H9 (cell line): ENCODE measurements at regions not wholly inside any gene's neighbourhood (a gene's known extent, or its start where the extent isn't known, plus 50 kb on each side); places are given as distances from the start of the nearest gene placed in this dataset.

Experiments
- DNase-seq: peaks from one replicate; pipeline ENCODE4 v3.0.0-alpha.2; 2017
- H2AFZ ChIP-seq: one replicate; pipeline ENCODE4 v1.6.1; 2013; ENCODE audit warnings: mild to moderate bottlenecking, low read length, control low read depth, moderate library complexity
- H2AK5ac ChIP-seq: 2 replicates; pipeline ENCODE4 v1.6.1; 2013; ENCODE audit warnings: low read length, control low read depth, mixed read lengths; ENCODE audit not compliant: insufficient read length
- H2BK120ac ChIP-seq: one replicate; pipeline ENCODE4 v1.6.1; 2013; ENCODE audit warnings: low read depth, mild to moderate bottlenecking, low read length, control low read depth, inconsistent platforms; ENCODE audit not compliant: poor library complexity, severe bottlenecking
- H2BK12ac ChIP-seq: 2 replicates; pipeline ENCODE4 v1.6.1; 2013; ENCODE audit warnings: low read length, control low read depth, mixed read lengths, low read depth; ENCODE audit not compliant: insufficient read length
- H2BK15ac ChIP-seq: 2 replicates; pipeline ENCODE4 v1.6.1; 2013; ENCODE audit warnings: low read depth, low read length, control low read depth
- H2BK20ac ChIP-seq: one replicate; pipeline ENCODE4 v1.6.1; 2013; ENCODE audit warnings: low read depth, mild to moderate bottlenecking, low read length, control low read depth, inconsistent platforms; ENCODE audit not compliant: poor library complexity, severe bottlenecking
- H2BK5ac ChIP-seq: 2 replicates; pipeline ENCODE4 v1.6.1; 2013; ENCODE audit warnings: low read length, control low read depth, mixed read lengths; ENCODE audit not compliant: insufficient read length
- H3K14ac ChIP-seq: 2 replicates; pipeline ENCODE4 v1.6.1; 2013; ENCODE audit warnings: low read length, control low read depth; ENCODE audit not compliant: insufficient read depth
- H3K18ac ChIP-seq: 2 replicates; pipeline ENCODE4 v1.6.1; 2013; ENCODE audit warnings: low read depth, mild to moderate bottlenecking, mixed read lengths, low read length, control low read depth; ENCODE audit not compliant: insufficient read length
- H3K23ac ChIP-seq: 2 replicates; pipeline ENCODE4 v1.6.1; 2013; ENCODE audit warnings: low read length, control low read depth, mixed read lengths, low read depth; ENCODE audit not compliant: insufficient read length
- H3K23me2 ChIP-seq: 2 replicates; pipeline ENCODE4 v1.6.1; 2013; ENCODE audit warnings: low read depth, mild to moderate bottlenecking, mixed read lengths, low read length, control low read depth; ENCODE audit not compliant: insufficient read length, poor library complexity, severe bottlenecking
- H3K27ac ChIP-seq: 2 replicates; pipeline ENCODE4 v1.5.1; 2013; ENCODE audit warnings: low read length, control low read depth, mixed read lengths, low read depth; ENCODE audit not compliant: insufficient read length
- H3K27me3 ChIP-seq: 2 replicates; pipeline ENCODE4 v1.6.1; 2013; ENCODE audit warnings: low read length, control low read depth, inconsistent platforms; ENCODE audit not compliant: insufficient read depth
- H3K4ac ChIP-seq: 2 replicates; pipeline ENCODE4 v1.6.1; 2013; ENCODE audit warnings: low read depth, mild to moderate bottlenecking, control low read depth, inconsistent platforms, low read length, moderate library complexity
- H3K4me1 ChIP-seq: 2 replicates; pipeline ENCODE4 v1.6.1; 2013; ENCODE audit warnings: low read length, control low read depth, inconsistent platforms; ENCODE audit not compliant: insufficient read depth
- H3K4me2 ChIP-seq: 2 replicates; pipeline ENCODE4 v1.6.1; 2013; ENCODE audit warnings: low read length, control low read depth, mixed read lengths; ENCODE audit not compliant: insufficient read length, insufficient read depth
- H3K56ac ChIP-seq: 2 replicates; pipeline ENCODE4 v1.6.1; 2013; ENCODE audit warnings: low read depth, mild to moderate bottlenecking, mixed read lengths, low read length, control low read depth; ENCODE audit not compliant: insufficient read length
- H3K79me1 ChIP-seq: 2 replicates; pipeline ENCODE4 v1.6.1; 2013; ENCODE audit warnings: low read depth, mild to moderate bottlenecking, moderate library complexity, low read length, control low read depth, inconsistent platforms; ENCODE audit not compliant: insufficient read depth, poor library complexity, severe bottlenecking
- H3K79me2 ChIP-seq: 2 replicates; pipeline ENCODE4 v1.6.1; 2013; ENCODE audit warnings: low read length, control low read depth, inconsistent platforms; ENCODE audit not compliant: insufficient read depth
- H3K9ac ChIP-seq: 2 replicates; pipeline ENCODE4 v1.6.1; 2013; ENCODE audit warnings: low read length, control low read depth, mixed read lengths; ENCODE audit not compliant: insufficient read length; ENCODE audit errors: extremely low read depth
- H3K9me3 ChIP-seq: one replicate; pipeline ENCODE4 v1.6.1; 2013; ENCODE audit warnings: low read depth, low read length, inconsistent platforms; ENCODE audit not compliant: control insufficient read depth
- H3T11ph ChIP-seq: one replicate; pipeline ENCODE4 v1.6.1; 2013; ENCODE audit warnings: mild to moderate bottlenecking, low read length, control low read depth, inconsistent platforms
- H4K20me1 ChIP-seq: one replicate; pipeline ENCODE4 v1.6.1; 2013; ENCODE audit not compliant: control insufficient read depth, insufficient read length, insufficient read depth
- H4K5ac ChIP-seq: 2 replicates; pipeline ENCODE4 v1.6.1; 2013; ENCODE audit warnings: low read depth, mild to moderate bottlenecking, mixed read lengths, low read length, control low read depth; ENCODE audit not compliant: insufficient read length
- H4K8ac ChIP-seq: replicated peaks from 2 replicates; pipeline ENCODE4 v1.6.1; 2013; ENCODE audit warnings: low read length, control low read depth, mixed read lengths, low read depth; ENCODE audit not compliant: insufficient read length
- H4K91ac ChIP-seq: 2 replicates; pipeline ENCODE4 v1.6.1; 2013; ENCODE audit warnings: low read depth, mild to moderate bottlenecking, moderate library complexity, mixed read lengths, low read length, control low read depth; ENCODE audit not compliant: insufficient read length
- H3K27ac Mint-ChIP-seq, 3 experiments: 2 replicates in 2 of 3; 3 replicates in 1 of 3; pipeline ENCODE4 v1.8.0; 2020 to 2021; ENCODE audit warnings: mixed read lengths in 3 of 3, mild to moderate bottlenecking in 1 of 3, moderate library complexity in 1 of 3
- H3K27me3 Mint-ChIP-seq: 2 replicates; pipeline ENCODE4 v1.8.0; 2021; ENCODE audit warnings: low read depth, mild to moderate bottlenecking, moderate library complexity, mixed read lengths
- H3K36me3 Mint-ChIP-seq, 3 experiments: 2 replicates in 2 of 3; 3 replicates in 1 of 3; pipeline ENCODE4 v1.8.0; 2020 to 2021; ENCODE audit warnings: low read depth in 3 of 3, mixed read lengths in 3 of 3; ENCODE audit not compliant: insufficient read depth in 1 of 3
- H3K4me1 Mint-ChIP-seq, 2 experiments: 2 replicates each; pipeline ENCODE4 v1.8.0; 2020; ENCODE audit warnings: mixed read lengths in 2 of 2
- H3K4me3 Mint-ChIP-seq, 2 experiments: 2 replicates in 1 of 2; 3 replicates in 1 of 2; pipeline ENCODE4 v1.8.0; 2020 to 2021; ENCODE audit warnings: mild to moderate bottlenecking in 2 of 2, mixed read lengths in 2 of 2, moderate library complexity in 1 of 2
- H3K9me3 Mint-ChIP-seq, 2 experiments: 2 replicates in 1 of 2; 3 replicates in 1 of 2; pipeline ENCODE4 v1.8.0; 2020; ENCODE audit warnings: mild to moderate bottlenecking in 2 of 2, mixed read lengths in 2 of 2, moderate library complexity in 1 of 2
- WGBS: extraction: QIAGEN DNeasy Blood & Tissue Kit; methylation state at CpG from one replicate; pipeline ENCODE4 v1.1.7; 2013; ENCODE audit warnings: missing lambda C conversion rate, low lambda C conversion rate, mixed read lengths; ENCODE audit not compliant: insufficient read length; ENCODE audit errors: extremely low coverage; 5-methylcytosine and 5-hydroxymethylcytosine counted together
- TF ChIP-seq, protein P1 (sequence below): fragments of 200-600 bp; sonication (generic); conservative IDR thresholded peaks from 3 replicates; pipeline ENCODE4 v1.8.0; 2021; ENCODE audit warnings: antibody characterized with exemption, mild to moderate bottlenecking

DNA sequence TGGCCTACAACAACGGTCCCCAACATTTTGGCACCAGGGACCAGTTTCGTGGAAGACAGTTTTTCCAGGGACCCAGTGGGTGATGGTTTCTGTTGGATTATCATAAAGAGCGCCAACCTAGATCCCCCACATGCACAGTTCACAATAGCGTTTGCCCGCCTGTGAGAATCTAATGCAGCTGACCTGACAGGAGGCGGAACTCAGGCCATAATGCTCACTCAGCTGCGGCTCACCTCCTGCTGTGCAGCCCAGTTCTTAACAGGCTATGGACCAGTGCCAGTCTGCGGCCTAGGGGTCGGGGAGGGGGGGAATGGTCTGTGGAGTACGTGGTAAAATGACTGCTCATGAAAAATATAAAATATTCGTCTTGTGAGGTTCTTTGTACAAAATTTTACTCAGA lies 518.5 kb upstream of the CADM2 start:
- Histone ChIP-seq H4K20me1 (no peaks in the 10 kb centered on the region), H4K91ac (no peak overlapping the region), H3K79me1 (no peaks in the 10 kb centered on the region), H3K4me1 (no peaks in the 10 kb centered on the region), H2BK12ac (no peak overlapping the region), H3K4me2 (no peak overlapping the region), H3K23me2 (no peaks in the 10 kb centered on the region), H3K27ac (no peak overlapping the region), H3K18ac (no peak overlapping the region), H2BK15ac (no peak overlapping the region), H2BK20ac (no peak overlapping the region), H2BK5ac (no peak overlapping the region), H3K56ac (no peak overlapping the region), H3T11ph (no peak overlapping the region), H2BK120ac (no peak overlapping the region), H3K23ac (no peak overlapping the region), H3K9me3 (no peaks in the 10 kb centered on the region), H2AFZ (no peak overlapping the region), H3K4ac (no peak overlapping the region), H4K8ac (no peak overlapping the region), H3K27me3 (no peaks in the 10 kb centered on the region), H3K79me2 (no peaks in the 10 kb centered on the region), H3K14ac (no peak overlapping the region), H4K5ac (no peak overlapping the region), H3K9ac (no peak overlapping the region), H2AK5ac (no peak overlapping the region)
- peak; percentile 28 for DNase-seq
- H3K36me3 Mint-ChIP-seq = no peaks in the 10 kb centered on the region
- no peaks in the 10 kb centered on the region for H3K9me3 Mint-ChIP-seq
- no peak overlapping the region for H3K4me3 Mint-ChIP-seq
- H3K4me1 Mint-ChIP-seq = peaks cover 0 to 3% of the 10 kb centered on the region in 2 experiments; a peak in 2 of 4 replicates
- TF ChIP-seq, protein P1, sequence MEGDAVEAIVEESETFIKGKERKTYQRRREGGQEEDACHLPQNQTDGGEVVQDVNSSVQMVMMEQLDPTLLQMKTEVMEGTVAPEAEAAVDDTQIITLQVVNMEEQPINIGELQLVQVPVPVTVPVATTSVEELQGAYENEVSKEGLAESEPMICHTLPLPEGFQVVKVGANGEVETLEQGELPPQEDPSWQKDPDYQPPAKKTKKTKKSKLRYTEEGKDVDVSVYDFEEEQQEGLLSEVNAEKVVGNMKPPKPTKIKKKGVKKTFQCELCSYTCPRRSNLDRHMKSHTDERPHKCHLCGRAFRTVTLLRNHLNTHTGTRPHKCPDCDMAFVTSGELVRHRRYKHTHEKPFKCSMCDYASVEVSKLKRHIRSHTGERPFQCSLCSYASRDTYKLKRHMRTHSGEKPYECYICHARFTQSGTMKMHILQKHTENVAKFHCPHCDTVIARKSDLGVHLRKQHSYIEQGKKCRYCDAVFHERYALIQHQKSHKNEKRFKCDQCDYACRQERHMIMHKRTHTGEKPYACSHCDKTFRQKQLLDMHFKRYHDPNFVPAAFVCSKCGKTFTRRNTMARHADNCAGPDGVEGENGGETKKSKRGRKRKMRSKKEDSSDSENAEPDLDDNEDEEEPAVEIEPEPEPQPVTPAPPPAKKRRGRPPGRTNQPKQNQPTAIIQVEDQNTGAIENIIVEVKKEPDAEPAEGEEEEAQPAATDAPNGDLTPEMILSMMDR = no peak
- WGBS = no CpG with 5 or more reads among the region's 11 CpGs
- no peaks in the 10 kb centered on the region for H3K27me3 Mint-ChIP-seq
- H3K27ac Mint-ChIP-seq = no peak overlapping the region
